Breast epithelium (tissue), 4 donors: ENCODE measurements at regions not wholly inside any gene's neighbourhood (a gene's known extent, or its start where the extent isn't known, plus 50 kb on each side); places are given as distances from the start of the nearest gene placed in this dataset.

Experiments used
- DNase-seq, 2 donors: peaks; one replicate each; pipeline ENCODE4 v3.0.0-alpha.2; 2019; ENCODE audit warnings: low spot score in 2 of 2
- H3K27ac ChIP-seq, 2 donors: fragments of 200-600 bp; sonication (generic) in 1 of 2; one replicate each; pipeline ENCODE4 v1.5.1; 2016 to 2019; ENCODE audit warnings: mild to moderate bottlenecking in 1 of 2
- H3K27me3 ChIP-seq, 2 donors: fragments of 200-600 bp; sonication (generic) in 1 of 2; one replicate each; pipeline versions ENCODE4 v1.5.1 to v1.6.0; 2017 to 2019; ENCODE audit warnings: control low read depth in 1 of 2, mild to moderate bottlenecking in 1 of 2
- H3K36me3 ChIP-seq: fragments of 200-600 bp; one replicate; pipeline ENCODE4 v1.5.1; 2019
- H3K4me1 ChIP-seq, 2 donors: fragments of 200-600 bp; sonication (generic); one replicate each; pipeline ENCODE4 v1.5.1; 2016 to 2019; ENCODE audit warnings: control low read depth in 1 of 2
- H3K4me3 ChIP-seq, 3 donors: fragments of 200-600 bp; sonication (generic); 1 replicate in 2 of 3; 2 replicates in 1 of 3; pipeline ENCODE4 v1.5.1; 2016 to 2019; ENCODE audit warnings: mild to moderate bottlenecking in 3 of 3, moderate library complexity in 2 of 3
- H3K9me3 ChIP-seq, 2 donors: fragments of 200-600 bp; sonication (generic) in 1 of 2; one replicate each; pipeline ENCODE4 v1.5.1; 2016 to 2019; ENCODE audit warnings: control low read depth in 1 of 2
- POLR2A ChIP-seq: fragments of 450-650 bp; IDR thresholded peaks from one replicate; pipeline ENCODE4 v1.6.1; 2016; ENCODE audit warnings: antibody characterized with exemption, mild to moderate bottlenecking, moderate library complexity
- POLR2AphosphoS5 ChIP-seq, 3 donors: sonication (generic); formaldehyde crosslinking; IDR thresholded peaks; one replicate each; pipeline ENCODE4 v1.6.1; 2017; ENCODE audit warnings: antibody characterized with exemption in 3 of 3
- intact Hi-C: fragments of 100-400 bp; cut with DNase I; formaldehyde crosslinking; loops from one replicate; pipeline ENCODE4 v1.15.1; 2023; ENCODE audit warnings: low total_unique reads
- TF ChIP-seq, protein P1 (sequence below), 3 donors: fragments of 450-650 bp; IDR thresholded peaks; one replicate each; pipeline ENCODE4 v1.5.1; 2016 to 2017; ENCODE audit warnings: antibody characterized with exemption in 3 of 3, mild to moderate bottlenecking in 3 of 3, moderate library complexity in 3 of 3

- intact Hi-C loops: no loop called here
- Histone ChIP-seq H3K4me1 (no peaks in the 10 kb centered on the region), H3K27ac (no peak overlapping the region), H3K4me3 (no peak overlapping the region), H3K36me3 (no peaks in the 10 kb centered on the region), H3K9me3 (no peaks in the 10 kb centered on the region), H3K27me3 (no peaks in the 10 kb centered on the region)
- no peak for DNase-seq
- TF ChIP-seq, protein P1, sequence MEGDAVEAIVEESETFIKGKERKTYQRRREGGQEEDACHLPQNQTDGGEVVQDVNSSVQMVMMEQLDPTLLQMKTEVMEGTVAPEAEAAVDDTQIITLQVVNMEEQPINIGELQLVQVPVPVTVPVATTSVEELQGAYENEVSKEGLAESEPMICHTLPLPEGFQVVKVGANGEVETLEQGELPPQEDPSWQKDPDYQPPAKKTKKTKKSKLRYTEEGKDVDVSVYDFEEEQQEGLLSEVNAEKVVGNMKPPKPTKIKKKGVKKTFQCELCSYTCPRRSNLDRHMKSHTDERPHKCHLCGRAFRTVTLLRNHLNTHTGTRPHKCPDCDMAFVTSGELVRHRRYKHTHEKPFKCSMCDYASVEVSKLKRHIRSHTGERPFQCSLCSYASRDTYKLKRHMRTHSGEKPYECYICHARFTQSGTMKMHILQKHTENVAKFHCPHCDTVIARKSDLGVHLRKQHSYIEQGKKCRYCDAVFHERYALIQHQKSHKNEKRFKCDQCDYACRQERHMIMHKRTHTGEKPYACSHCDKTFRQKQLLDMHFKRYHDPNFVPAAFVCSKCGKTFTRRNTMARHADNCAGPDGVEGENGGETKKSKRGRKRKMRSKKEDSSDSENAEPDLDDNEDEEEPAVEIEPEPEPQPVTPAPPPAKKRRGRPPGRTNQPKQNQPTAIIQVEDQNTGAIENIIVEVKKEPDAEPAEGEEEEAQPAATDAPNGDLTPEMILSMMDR (IDR thresholded peaks at IDR 0.05): no peak
- TF ChIP-seq POLR2A: no peak
- TF ChIP-seq POLR2AphosphoS5 (IDR thresholded peaks at IDR 0.05): no peak
Measured at GRCh38 chr7:136033413-136034031, 56.4 kb upstream of the MTPN start.

DNA sequence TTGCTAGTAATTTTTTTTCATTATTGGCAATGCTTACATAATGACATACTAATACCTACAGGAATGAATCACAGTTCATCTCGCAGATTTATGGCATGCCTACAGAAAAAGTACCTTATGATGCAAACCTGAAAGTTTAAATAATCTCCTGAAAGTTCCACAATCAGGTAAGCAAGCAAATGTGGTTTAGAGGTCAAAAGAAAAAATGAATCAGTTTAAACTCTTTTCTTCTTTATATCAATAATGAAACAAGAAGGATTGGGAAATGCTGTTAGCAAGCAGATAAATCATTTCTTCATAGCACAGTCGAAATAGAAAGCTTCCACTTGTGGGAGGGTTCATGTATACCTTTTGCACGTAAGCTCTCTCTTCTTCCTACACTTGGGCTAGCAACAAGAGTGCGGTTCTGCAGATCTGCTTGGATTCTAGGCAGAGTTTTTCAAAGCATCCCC, 53.7 kb upstream of the MTPN start:
- no peaks in the 10 kb centered on the region for H3K27me3 ChIP-seq
- H3K4me1 ChIP-seq: no peaks in the 10 kb centered on the region
- no peak overlapping the region for H3K27ac ChIP-seq
- H3K9me3 ChIP-seq: no peaks in the 10 kb centered on the region
- H3K36me3 ChIP-seq: no peaks in the 10 kb centered on the region
- TF ChIP-seq POLR2A (no peak), POLR2AphosphoS5 (IDR thresholded peaks at IDR 0.05) (no peak)
- TF ChIP-seq, protein P1 (IDR thresholded peaks at IDR 0.05): no peak
- DNase-seq: no peak
- H3K4me3 ChIP-seq: no peak overlapping the region
- intact Hi-C loops: no loop called here

GRCh38 chr7:136030330-136030729, 53.2 kb upstream of the MTPN start:
- H3K27ac ChIP-seq: no peak overlapping the region
- intact Hi-C loops: no loop called here

GRCh38 chr7:136027160-136027559, 50.0 kb upstream of the MTPN start:
- no peak for DNase-seq
- Histone ChIP-seq H3K4me1 (no peaks in the 10 kb centered on the region), H3K27ac (no peak overlapping the region), H3K9me3 (no peaks in the 10 kb centered on the region), H3K27me3 (no peaks in the 10 kb centered on the region), H3K36me3 (no peaks in the 10 kb centered on the region), H3K4me3 (no peak overlapping the region)
- intact Hi-C loops: no loop called here
- TF ChIP-seq, protein P1 (IDR thresholded peaks at IDR 0.05): no peak
- TF ChIP-seq POLR2A (no peak), POLR2AphosphoS5 (IDR thresholded peaks at IDR 0.05) (no peak)

More at GRCh38 chr7:136030330-136030729, 53.2 kb upstream of the MTPN start:
- Histone ChIP-seq H3K9me3 (no peaks in the 10 kb centered on the region), H3K4me1 (no peaks in the 10 kb centered on the region), H3K36me3 (no peaks in the 10 kb centered on the region), H3K4me3 (no peak overlapping the region), H3K27me3 (no peaks in the 10 kb centered on the region)
- DNase-seq: no peak
- TF ChIP-seq, protein P1 (IDR thresholded peaks at IDR 0.05): no peak
- no peak for TF ChIP-seq POLR2AphosphoS5 (IDR thresholded peaks at IDR 0.05)
- TF ChIP-seq POLR2A: no peak
